ENCODE measurements at regions not wholly inside any gene's neighbourhood (a gene's known extent, or its start where the extent isn't known, plus 50 kb on each side); places are given as distances from the start of the nearest gene placed in this dataset.
A peak's percentile ranks its signal among the peaks of the same experiment; 100 is the strongest.
"Not testable (repeated sequence)": the region's sequence is repeated elsewhere in the genome, so short reads cannot be mapped to it uniquely, and the experiment has no call there.

GRCh38 chr2:63740943-63741342 lies 100.8 kb upstream of the UGP2 start:
- no peak for FAIRE-seq

- no peak for FAIRE-seq
These were observed 99.7 kb upstream of the UGP2 start for GRCh38 chr2:63741884-63742579.

- FAIRE-seq, result no peak
These were observed 99.1 kb upstream of the UGP2 start for GRCh38 chr2:63742580-63742976.

- peak; percentile 44 for FAIRE-seq
These were observed 98.3 kb upstream of the UGP2 start for GRCh38 chr2:63743170-63743981.

- no peak for FAIRE-seq
These were observed 97.4 kb upstream of the UGP2 start for GRCh38 chr2:63743982-63744966.

- not testable (repeated sequence) for FAIRE-seq
These were observed 95.1 kb upstream of the UGP2 start for GRCh38 chr2:63746548-63746947.

- no peak for FAIRE-seq
These were observed 89.8 kb upstream of the UGP2 start for GRCh38 chr2:63751901-63752300.

GRCh38 chr2:63755216-63755615 lies 86.5 kb upstream of the UGP2 start:
- FAIRE-seq, result no peak

DNA sequence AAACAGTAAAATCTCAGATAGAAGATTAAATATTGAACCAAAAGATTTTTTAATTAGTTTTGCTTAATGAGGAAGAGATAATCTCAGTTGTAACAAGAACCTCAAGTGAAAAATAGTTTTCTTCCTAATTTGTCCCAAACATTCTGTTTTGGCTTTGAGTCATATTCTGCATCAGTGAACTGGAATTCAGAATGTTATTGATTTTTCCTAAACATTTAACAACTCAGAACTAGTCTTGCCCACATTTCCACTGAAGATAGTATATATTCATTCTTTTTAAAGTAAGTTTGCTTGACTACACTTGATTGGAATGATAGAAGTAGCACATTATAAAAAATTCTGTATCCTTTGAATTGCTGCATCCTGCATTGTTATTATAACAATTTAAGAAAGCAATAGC lies 85.7 kb upstream of the UGP2 start:
- FAIRE-seq, result no peak

- no peak for FAIRE-seq
These were observed 78.2 kb upstream of the UGP2 start for GRCh38 chr2:63763391-63763941.

GRCh38 chr2:63764630-63765029 lies 77.1 kb upstream of the UGP2 start:
- no peak for FAIRE-seq

DNA sequence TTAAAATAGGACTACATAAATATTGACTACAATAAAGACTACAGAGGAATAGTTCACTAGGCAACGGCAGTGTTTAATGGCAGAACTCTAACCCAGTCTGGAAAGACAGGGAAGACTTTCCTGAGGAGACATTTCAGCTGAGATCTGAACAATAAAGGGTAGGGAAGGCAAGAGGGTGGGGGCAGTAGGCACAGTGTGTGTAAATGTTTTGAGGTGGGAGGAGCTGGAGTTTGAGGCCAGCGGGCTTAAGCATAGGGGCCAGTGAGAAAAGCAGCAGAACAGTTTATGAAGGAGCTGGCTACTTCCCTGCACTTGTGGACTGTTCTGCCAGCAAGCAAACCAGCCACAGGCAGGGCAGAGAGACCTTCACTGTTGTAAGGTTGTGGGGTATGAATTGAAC lies 76.6 kb upstream of the UGP2 start:
- no peak for FAIRE-seq

- no peak for FAIRE-seq
These were observed 74.4 kb upstream of the UGP2 start for GRCh38 chr2:63767307-63767706.

- FAIRE-seq, result no peak
These were observed 73.6 kb upstream of the UGP2 start for GRCh38 chr2:63768051-63768450.

GRCh38 chr2:63769915-63770314 lies 71.8 kb upstream of the UGP2 start:
- FAIRE-seq, result no peak

DNA sequence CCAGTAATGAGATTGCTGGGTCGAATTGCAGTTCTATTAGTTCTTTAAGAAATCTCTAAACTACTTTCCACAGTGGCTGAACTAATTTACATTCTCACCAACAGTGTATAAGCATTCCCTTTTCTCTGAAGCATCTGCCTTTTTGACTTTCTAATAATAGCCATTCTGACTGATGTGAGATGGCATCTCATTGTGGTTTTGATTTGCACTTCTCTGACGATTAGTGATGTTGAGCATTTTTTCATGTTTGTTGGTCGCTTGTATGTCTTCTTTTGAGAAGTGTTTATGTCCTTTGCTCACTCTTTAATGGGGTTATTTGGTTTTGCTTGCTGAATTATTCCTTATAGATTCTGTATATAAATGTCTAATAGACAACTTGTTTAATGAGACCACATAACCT lies 69.6 kb upstream of the UGP2 start:
- no peak for FAIRE-seq

DNA sequence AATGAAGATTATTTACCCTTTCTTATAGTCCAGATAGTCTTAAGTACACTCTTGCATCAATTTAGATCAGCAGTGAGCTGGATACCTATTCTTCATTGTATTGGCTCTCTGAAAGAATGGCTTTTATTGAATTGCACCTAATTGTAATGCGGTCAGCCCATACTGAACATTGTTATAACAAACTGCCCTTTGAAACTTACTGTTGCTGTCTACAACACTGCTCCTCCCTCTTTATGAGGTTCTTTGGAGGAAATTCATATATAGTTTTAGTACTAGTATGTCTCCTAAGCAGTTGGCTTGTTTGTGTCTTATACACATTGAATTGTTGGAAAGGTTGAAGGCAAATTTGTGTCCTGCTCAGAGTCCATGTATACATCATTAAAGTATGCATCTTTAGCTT lies 66.5 kb upstream of the UGP2 start:
- FAIRE-seq, result no peak

DNA sequence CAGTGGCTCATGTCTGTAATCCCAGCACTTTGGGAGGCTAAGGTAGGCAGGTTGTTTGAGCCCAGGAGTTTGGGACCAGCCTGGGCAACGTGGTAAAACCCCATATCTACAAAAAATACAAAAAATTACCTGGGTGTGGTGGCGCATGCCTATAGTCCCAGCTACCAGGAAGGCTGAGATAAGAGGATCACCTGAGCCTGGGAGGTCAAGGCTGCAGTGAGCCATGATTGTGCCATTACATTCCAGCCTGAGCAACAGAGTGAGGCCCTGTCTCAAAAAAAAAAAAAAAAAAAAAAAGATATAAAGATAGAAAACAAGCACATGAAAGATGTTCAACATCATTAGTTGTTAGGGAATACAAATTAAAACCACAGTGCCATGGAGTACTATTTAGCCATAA lies 65.3 kb upstream of the UGP2 start:
- FAIRE-seq, result no peak

- no peak for FAIRE-seq
These were observed 63.9 kb upstream of the UGP2 start for GRCh38 chr2:63777816-63778215.

DNA sequence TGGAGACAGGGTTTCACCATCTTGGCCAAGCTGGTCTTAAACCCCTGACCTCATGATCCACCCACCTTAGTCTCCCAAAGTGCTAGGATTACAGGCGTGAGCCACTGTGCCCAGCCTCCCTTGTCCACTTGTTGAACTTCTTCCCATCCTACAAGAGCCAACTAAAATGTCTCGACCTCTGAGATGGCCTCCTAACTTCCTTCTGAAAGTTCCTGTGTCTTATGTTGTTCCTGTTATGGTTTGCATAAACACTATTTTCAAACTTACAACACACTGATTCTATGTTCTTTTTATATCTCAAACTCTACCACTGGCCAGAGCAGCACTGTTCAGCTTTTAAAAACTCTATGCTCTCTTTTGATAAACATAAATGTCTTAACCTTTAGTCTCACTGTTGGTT lies 63.3 kb upstream of the UGP2 start:
- no peak for FAIRE-seq

- no peak for FAIRE-seq
These were observed 61.1 kb upstream of the UGP2 start for GRCh38 chr2:63780518-63781155.

- no peak for FAIRE-seq
These were observed 57.2 kb upstream of the UGP2 start for GRCh38 chr2:63784461-63784860.

DNA sequence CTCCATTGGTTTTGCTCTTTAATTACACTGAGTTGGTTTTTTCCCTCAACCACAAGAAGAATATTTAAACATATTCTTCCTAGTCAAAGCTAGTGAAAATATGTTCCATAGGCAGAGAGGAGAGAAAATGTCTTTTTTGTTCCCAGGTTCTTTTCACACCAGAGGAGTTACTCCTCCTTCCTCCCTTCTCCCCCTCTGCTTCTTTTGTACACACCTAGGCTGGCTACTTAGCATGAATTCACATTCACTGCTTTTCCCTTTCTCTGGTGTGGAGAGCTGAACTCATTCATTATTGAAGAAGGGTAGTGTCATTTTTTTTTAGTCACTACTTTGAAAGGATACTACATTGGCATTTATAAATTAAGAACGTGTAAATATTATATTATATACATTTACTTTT lies 56.6 kb upstream of the UGP2 start:
- FAIRE-seq, result no peak
